ENCODE measurements at regions not wholly inside any gene's neighbourhood (a gene's known extent, or its start where the extent isn't known, plus 50 kb on each side); places are given as distances from the start of the nearest gene placed in this dataset.
A peak's percentile ranks its signal among the peaks of the same experiment; 100 is the strongest.

- ATAC-seq (peak; percentile 46), DNase-seq (no peak)
- intact Hi-C loops (cut with DNase I, micrococcal nuclease) = no loop called here
These were observed 67.7 kb upstream of the HMX1 start for GRCh38 chr4:8939160-8939839.

DNA sequence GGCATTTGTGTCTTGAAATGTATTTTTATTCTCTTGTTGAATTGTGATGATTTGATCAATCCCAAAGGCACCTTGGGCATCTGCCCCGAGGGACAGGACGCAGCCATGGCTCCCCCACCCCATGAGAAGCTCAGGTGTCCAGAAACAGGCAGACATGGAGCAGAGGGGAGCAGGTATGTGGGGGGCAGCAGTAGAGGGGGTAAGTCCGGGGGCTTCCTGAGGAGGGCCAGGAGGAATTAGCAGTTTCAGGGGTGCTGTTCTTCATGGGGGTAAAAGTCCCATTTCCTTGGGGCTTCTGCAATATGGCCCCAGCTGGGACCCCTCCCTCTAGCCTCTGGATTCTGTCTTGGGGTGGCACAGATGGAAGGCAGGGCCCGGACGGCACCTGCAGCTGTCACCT is 67.0 kb upstream of the HMX1 start:
- no peak for DNase-seq
- intact Hi-C loops (cut with DNase I, micrococcal nuclease) = no loop called here
- ATAC-seq = no peak

GRCh38 chr4:8938137-8938536 is 66.5 kb upstream of the HMX1 start:
- ATAC-seq (no peak), DNase-seq (no peak)
- intact Hi-C loops (cut with DNase I, micrococcal nuclease) = no loop called here

GRCh38 chr4:8932884-8933283 is 61.2 kb upstream of the HMX1 start:
- ATAC-seq = no peak
- intact Hi-C loops (cut with DNase I, micrococcal nuclease) = no loop called here

DNA sequence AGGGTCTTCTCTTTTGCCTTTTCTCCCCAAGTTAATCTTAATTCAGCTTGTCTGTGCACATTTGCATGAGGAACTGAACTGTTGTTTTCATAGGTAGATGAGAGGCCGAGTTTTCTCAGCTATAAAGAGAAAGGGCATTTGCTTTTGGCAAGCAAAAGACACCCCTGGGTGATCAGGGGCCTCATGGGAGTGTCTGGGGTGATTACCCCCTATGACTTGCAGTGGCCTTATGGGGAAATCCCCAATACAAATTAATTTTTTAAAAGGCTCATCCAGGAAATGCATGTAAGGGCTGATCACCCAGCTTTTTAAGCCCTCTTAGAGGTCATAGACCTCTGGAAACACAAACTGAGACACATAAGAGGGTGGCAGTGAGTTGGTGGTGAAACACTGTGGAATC is 56.4 kb upstream of the HMX1 start:
- no peak for DNase-seq
- ATAC-seq = no peak
- intact Hi-C loops (cut with DNase I, micrococcal nuclease) = no loop called here

More at GRCh38 chr4:8932884-8933283, 61.2 kb upstream of the HMX1 start:
- DNase-seq = no peak

- intact Hi-C loops (cut with DNase I, micrococcal nuclease) = no loop called here
- ATAC-seq = no peak
- no peak for DNase-seq
These were observed 50.8 kb upstream of the HMX1 start for GRCh38 chr4:8922481-8922880.

GRCh38 chr4:8921465-8921864 is 49.8 kb upstream of the HMX1 start:
- intact Hi-C loops (cut with DNase I, micrococcal nuclease) = no loop called here
- no peak for ATAC-seq
- DNase-seq = peak in 1 of 2 donors; percentile 8

Data from left colon (tissue), 2 donors.